ENCODE measurements at regions not wholly inside any gene's neighbourhood (a gene's known extent, or its start where the extent isn't known, plus 50 kb on each side); places are given as distances from the start of the nearest gene placed in this dataset.
A peak's percentile ranks its signal among the peaks of the same experiment; 100 is the strongest.

DNA sequence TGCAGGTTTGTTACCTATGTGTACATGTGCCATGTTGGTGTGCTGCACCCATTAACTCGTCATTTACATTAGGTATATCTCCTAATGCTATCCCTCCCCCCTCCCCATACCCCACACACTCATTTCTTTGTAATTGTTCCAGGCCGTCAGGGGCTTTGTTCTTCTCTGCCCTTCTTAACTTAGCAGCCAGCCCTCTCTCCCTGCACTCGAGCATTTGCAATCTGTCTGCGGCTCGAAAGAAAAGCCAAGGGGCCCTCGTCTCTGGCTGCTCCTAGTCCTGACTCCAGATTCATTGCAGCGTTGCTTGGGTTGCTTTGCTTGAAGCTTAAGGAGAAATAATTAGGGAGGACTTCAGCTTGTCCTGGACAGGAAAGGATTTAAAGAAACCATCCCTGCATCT, 85.7 kb downstream of the ATP1A1 start (continued):
- TF ChIP-seq, protein P1, sequence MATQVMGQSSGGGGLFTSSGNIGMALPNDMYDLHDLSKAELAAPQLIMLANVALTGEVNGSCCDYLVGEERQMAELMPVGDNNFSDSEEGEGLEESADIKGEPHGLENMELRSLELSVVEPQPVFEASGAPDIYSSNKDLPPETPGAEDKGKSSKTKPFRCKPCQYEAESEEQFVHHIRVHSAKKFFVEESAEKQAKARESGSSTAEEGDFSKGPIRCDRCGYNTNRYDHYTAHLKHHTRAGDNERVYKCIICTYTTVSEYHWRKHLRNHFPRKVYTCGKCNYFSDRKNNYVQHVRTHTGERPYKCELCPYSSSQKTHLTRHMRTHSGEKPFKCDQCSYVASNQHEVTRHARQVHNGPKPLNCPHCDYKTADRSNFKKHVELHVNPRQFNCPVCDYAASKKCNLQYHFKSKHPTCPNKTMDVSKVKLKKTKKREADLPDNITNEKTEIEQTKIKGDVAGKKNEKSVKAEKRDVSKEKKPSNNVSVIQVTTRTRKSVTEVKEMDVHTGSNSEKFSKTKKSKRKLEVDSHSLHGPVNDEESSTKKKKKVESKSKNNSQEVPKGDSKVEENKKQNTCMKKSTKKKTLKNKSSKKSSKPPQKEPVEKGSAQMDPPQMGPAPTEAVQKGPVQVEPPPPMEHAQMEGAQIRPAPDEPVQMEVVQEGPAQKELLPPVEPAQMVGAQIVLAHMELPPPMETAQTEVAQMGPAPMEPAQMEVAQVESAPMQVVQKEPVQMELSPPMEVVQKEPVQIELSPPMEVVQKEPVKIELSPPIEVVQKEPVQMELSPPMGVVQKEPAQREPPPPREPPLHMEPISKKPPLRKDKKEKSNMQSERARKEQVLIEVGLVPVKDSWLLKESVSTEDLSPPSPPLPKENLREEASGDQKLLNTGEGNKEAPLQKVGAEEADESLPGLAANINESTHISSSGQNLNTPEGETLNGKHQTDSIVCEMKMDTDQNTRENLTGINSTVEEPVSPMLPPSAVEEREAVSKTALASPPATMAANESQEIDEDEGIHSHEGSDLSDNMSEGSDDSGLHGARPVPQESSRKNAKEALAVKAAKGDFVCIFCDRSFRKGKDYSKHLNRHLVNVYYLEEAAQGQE (IDR thresholded peaks at IDR 0.05; ENCODE audit: unreplicated experiment), result no peak
- TF ChIP-seq EZH2 (IDR thresholded peaks at IDR 0.05; ENCODE audit: low read depth, unreplicated experiment), result no peak
- TF ChIP-seq, protein P2, sequence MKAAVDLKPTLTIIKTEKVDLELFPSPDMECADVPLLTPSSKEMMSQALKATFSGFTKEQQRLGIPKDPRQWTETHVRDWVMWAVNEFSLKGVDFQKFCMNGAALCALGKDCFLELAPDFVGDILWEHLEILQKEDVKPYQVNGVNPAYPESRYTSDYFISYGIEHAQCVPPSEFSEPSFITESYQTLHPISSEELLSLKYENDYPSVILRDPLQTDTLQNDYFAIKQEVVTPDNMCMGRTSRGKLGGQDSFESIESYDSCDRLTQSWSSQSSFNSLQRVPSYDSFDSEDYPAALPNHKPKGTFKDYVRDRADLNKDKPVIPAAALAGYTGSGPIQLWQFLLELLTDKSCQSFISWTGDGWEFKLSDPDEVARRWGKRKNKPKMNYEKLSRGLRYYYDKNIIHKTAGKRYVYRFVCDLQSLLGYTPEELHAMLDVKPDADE (IDR thresholded peaks at IDR 0.05), result no peak

DNA sequence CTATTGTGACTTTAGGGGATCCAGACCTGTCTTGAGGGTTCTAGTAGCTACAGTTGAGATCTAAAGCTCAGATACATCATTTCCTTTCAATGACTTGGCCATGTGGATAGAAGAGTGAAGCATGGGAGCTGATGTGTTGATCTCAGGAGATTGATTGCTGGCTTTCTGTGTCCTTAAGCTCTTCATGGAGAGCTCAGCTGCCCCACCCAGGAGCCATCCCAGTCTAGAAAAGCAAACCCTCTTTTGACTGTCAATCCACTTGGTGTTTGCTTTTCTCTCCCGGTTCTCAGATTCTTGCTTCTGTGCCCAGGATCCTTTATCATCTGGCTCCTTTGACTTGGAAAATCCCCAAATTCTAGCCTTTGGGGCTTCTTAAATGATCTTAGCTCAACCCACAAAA, 87.2 kb downstream of the ATP1A1 start:
- H3K27me3 Mint-ChIP-seq (ENCODE audit: insufficient read depth, low read depth, poor library complexity), result peaks cover 2% of the 10 kb centered on the region
- H3K27me3 ChIP-seq (ENCODE audit: insufficient read depth), result no peaks in the 10 kb centered on the region
- no peaks in the 10 kb centered on the region for H3K36me3 Mint-ChIP-seq (ENCODE audit: low read depth)
- H3K4me1 ChIP-seq (ENCODE audit: insufficient read depth), result no peaks in the 10 kb centered on the region
- H3K4me1 Mint-ChIP-seq, result peaks cover 10% of the 10 kb centered on the region; the same call in 2 of the 3 replicates
- no peaks in the 10 kb centered on the region for H3F3A ChIP-seq (replicated peaks; ENCODE audit: low read depth)
- H4K20me1 ChIP-seq (replicated peaks; ENCODE audit: insufficient read depth), result no peaks in the 10 kb centered on the region
- no peaks in the 10 kb centered on the region for H3K9me2 ChIP-seq (ENCODE audit: insufficient read depth)
- H3K4me3 Mint-ChIP-seq, result no peak overlapping the region
- no peaks in the 10 kb centered on the region for H3K36me3 ChIP-seq (ENCODE audit: insufficient read depth)
- no peaks in the 10 kb centered on the region; the same call in 2 of the 3 replicates for H3K9me3 Mint-ChIP-seq
- no peak for ATAC-seq
- no peak overlapping the region for H3K27ac Mint-ChIP-seq
- H2AFZ ChIP-seq, result 0 out of 2 replicates have a peak overlapping the region, but pooled peaks have one; percentile 32
- H3K27ac ChIP-seq (ENCODE audit: low read depth), result no peak overlapping the region
- H3K4me3 ChIP-seq, result no peak overlapping the region
- no peak overlapping the region for H3K4me2 ChIP-seq
- no peak for DNase-seq (ENCODE audit: low spot score)
- H3K79me2 ChIP-seq (replicated peaks; ENCODE audit: insufficient read depth), result no peaks in the 10 kb centered on the region
- TF ChIP-seq, protein P1 (IDR thresholded peaks at IDR 0.05; ENCODE audit: unreplicated experiment), result no peak
- no peak for TF ChIP-seq EZH2phosphoT487 (IDR thresholded peaks at IDR 0.05; ENCODE audit: unreplicated experiment)
- no peak for TF ChIP-seq ZNF114 (CRISPR knock-in tag; IDR thresholded peaks at IDR 0.05)
- TF ChIP-seq, protein P3, sequence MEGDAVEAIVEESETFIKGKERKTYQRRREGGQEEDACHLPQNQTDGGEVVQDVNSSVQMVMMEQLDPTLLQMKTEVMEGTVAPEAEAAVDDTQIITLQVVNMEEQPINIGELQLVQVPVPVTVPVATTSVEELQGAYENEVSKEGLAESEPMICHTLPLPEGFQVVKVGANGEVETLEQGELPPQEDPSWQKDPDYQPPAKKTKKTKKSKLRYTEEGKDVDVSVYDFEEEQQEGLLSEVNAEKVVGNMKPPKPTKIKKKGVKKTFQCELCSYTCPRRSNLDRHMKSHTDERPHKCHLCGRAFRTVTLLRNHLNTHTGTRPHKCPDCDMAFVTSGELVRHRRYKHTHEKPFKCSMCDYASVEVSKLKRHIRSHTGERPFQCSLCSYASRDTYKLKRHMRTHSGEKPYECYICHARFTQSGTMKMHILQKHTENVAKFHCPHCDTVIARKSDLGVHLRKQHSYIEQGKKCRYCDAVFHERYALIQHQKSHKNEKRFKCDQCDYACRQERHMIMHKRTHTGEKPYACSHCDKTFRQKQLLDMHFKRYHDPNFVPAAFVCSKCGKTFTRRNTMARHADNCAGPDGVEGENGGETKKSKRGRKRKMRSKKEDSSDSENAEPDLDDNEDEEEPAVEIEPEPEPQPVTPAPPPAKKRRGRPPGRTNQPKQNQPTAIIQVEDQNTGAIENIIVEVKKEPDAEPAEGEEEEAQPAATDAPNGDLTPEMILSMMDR (conservative IDR thresholded peaks at IDR 0.05; ENCODE audit: low read depth in 2 of 2), result no peak
- TF ChIP-seq ZNF331 (CRISPR knock-in tag; IDR thresholded peaks at IDR 0.05; ENCODE audit: low read depth), result no peak
- no peak for TF ChIP-seq JUNB (IDR thresholded peaks at IDR 0.05; ENCODE audit: unreplicated experiment)
- TF ChIP-seq, protein P2 (IDR thresholded peaks at IDR 0.05), result no peak
- TF ChIP-seq NANOG (IDR thresholded peaks at IDR 0.05; ENCODE audit: borderline replicate concordance), result no peak
- TF ChIP-seq EZH2 (IDR thresholded peaks at IDR 0.05; ENCODE audit: low read depth, unreplicated experiment), result no peak
- TF ChIP-seq POLR2AphosphoS5 (IDR thresholded peaks at IDR 0.05; ENCODE audit: low read depth), result no peak

All from GM23338 (cell line).